ENCODE measurements at regions not wholly inside any gene's neighbourhood (a gene's known extent, or its start where the extent isn't known, plus 50 kb on each side); places are given as distances from the start of the nearest gene placed in this dataset.
"Not testable (repeated sequence)": the region's sequence is repeated elsewhere in the genome, so short reads cannot be mapped to it uniquely, and the experiment has no call there.

- no peak for DNase-seq
These were observed 729.1 kb downstream of the NTRK3 start for GRCh38 chr15:87527416-87527815.

- DNase-seq, result no peak
These were observed 733.0 kb downstream of the NTRK3 start for GRCh38 chr15:87523516-87523915.

GRCh38 chr15:87522997-87523396 is 733.5 kb downstream of the NTRK3 start:
- no peak for DNase-seq

GRCh38 chr15:87518957-87519356 is 737.6 kb downstream of the NTRK3 start:
- DNase-seq, result no peak

- DNase-seq, result no peak
These were observed 748.5 kb downstream of the NTRK3 start for GRCh38 chr15:87508086-87508485.

GRCh38 chr15:87502173-87502572 is 754.4 kb downstream of the NTRK3 start:
- DNase-seq, result no peak

GRCh38 chr15:87500240-87500639 is 756.3 kb downstream of the NTRK3 start:
- DNase-seq, result no peak

- no peak for DNase-seq
These were observed 758.0 kb downstream of the NTRK3 start for GRCh38 chr15:87498560-87498959.

- no peak for DNase-seq
These were observed 759.7 kb downstream of the NTRK3 start for GRCh38 chr15:87496795-87497194.

GRCh38 chr15:87496109-87496508 is 760.4 kb downstream of the NTRK3 start:
- no peak for DNase-seq

- DNase-seq, result no peak
These were observed 762.7 kb downstream of the NTRK3 start for GRCh38 chr15:87493803-87494202.

GRCh38 chr15:87492321-87492720 is 764.2 kb downstream of the NTRK3 start:
- DNase-seq, result no peak

GRCh38 chr15:87490666-87491065 is 765.9 kb downstream of the NTRK3 start:
- no peak for DNase-seq

GRCh38 chr15:87489902-87490665 is 766.5 kb downstream of the NTRK3 start:
- DNase-seq, result no peak

GRCh38 chr15:87489456-87489855 is 767.1 kb downstream of the NTRK3 start:
- DNase-seq, result no peak

- DNase-seq, result no peak
These were observed 769.1 kb downstream of the NTRK3 start for GRCh38 chr15:87487484-87487883.

- DNase-seq, result no peak
These were observed 773.1 kb downstream of the NTRK3 start for GRCh38 chr15:87483468-87483867.

- no peak for DNase-seq
These were observed 775.4 kb downstream of the NTRK3 start for GRCh38 chr15:87481126-87481525.

- no peak for DNase-seq
These were observed 777.9 kb downstream of the NTRK3 start for GRCh38 chr15:87478687-87479072.

GRCh38 chr15:87477737-87478686 is 778.5 kb downstream of the NTRK3 start:
- no peak for DNase-seq

GRCh38 chr15:87477026-87477425 is 779.5 kb downstream of the NTRK3 start:
- DNase-seq, result no peak

GRCh38 chr15:87470923-87471322 is 785.6 kb downstream of the NTRK3 start:
- DNase-seq, result no peak

GRCh38 chr15:87463956-87464355 is 792.6 kb downstream of the NTRK3 start:
- not testable (repeated sequence) for DNase-seq

GRCh38 chr15:87461631-87462030 is 794.9 kb downstream of the NTRK3 start:
- no peak for DNase-seq

Measured in stimulated activated naive CD4-positive, alpha-beta T cell (primary cell).